SK-MEL-5 (cell line): ENCODE measurements at regions not wholly inside any gene's neighbourhood (a gene's known extent, or its start where the extent isn't known, plus 50 kb on each side); places are given as distances from the start of the nearest gene placed in this dataset.
"Not testable (repeated sequence)": the region's sequence is repeated elsewhere in the genome, so short reads cannot be mapped to it uniquely, and the experiment has no call there.

Experiments used
- DNase-seq: peaks from one replicate; pipeline ENCODE4 v3.0.0-alpha.2; 2016; ENCODE audit warnings: low read depth, low spot score
- in situ Hi-C: cut with HindIII; loops from 2 replicates; pipeline ENCODE4 v1.10.0; 2016; ENCODE audit warnings: low sequenced_read_pairs, high pct_unique_total_duplicates, low pct_unique_long_range_greater_than_20kb

DNA sequence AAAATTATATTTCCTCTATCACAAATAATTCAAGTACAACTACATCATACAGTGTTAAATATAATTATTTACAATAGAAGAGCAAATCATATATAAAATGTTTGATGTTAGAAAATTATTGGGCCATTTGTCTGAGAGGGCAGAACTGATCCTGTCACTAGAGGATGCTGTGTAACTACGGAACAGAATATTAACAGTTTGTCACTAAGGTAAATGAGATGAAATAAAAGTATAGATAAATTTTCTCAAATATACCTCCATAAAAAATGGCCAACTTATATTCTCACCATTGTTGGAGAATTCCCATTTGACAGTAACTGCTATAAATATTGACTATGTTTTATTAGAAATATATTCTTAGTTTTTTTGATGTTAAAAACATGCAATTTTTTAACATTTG lies 1067.4 kb upstream of the DDX18 start:
- in situ Hi-C loops, result no loop called here
- peak; percentile 27 for DNase-seq

DNA sequence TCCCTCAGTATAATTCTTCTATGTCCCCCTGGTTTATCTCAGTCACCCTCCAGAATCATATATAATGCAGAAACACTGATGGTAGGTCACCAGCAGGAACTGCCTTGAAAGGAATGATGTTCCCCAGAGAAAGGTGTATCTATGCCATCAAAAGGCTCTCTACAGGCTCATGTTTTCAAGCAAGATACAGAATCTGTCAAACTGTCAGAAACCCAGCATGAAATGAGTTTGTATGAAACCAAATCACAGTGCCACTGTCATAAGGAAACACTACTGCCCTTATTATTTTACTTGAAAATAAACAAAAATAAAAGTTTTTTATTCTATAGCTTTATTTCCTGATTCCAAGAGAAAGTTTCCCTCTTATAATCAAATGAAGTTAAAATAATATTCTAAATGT lies 1064.5 kb upstream of the DDX18 start:
- no peak for DNase-seq
- in situ Hi-C loops, result no loop called here

DNA sequence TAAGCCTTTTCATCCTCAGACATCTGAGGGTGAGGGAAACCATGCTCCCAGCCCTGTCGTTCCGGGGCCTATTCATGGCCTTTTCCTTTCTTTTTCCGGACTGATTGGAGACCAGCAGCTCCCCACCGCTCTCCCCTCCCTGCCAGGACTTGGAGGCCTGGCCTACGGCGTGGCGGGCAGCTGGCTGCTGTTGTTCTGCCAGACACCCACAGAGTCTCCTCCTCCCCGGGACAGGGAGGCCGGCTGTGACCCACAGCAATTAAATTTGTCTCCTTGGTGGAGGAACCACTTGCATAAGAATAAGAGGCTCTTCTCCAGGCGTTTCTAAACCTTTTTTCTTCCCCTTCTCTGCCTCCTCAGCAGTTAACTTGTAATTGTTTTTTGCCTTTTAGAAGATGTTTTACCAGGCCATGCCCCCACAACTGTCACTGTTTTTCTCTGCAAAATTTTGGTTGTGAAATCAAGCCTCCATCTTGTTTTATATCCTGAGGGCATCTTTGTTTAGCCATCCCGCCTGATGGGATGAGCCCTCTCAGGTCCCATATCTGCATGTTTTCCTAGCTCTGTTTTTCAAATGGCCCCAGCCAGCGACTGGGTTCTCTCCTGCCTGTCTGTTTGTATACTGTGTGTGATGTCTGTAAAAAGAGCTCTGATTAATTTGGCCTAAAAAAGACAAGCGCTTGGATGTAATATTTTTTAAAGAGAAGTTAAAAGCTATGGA lies 1060.0 kb upstream of the DDX18 start:
- DNase-seq, result no peak

DNA sequence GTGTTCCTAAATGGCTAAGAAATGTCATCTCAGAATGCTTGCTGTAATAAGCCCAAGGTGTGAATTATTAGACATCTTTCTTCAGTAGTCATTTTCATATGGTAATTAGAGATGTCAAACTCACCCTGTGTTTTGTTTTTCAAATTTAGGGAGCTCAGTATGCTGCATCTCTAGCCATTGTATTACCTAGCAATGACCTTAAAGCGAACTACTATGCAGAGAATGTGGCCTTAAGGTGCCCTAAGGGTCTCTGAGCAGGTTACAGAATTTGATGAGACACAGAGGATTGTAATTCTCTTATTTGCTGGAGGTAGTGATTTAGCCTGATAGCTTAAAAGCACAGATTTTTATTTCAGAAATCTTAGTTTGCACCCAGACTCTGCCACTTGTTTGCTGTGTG lies 1052.6 kb upstream of the DDX18 start:
- in situ Hi-C loops, result no loop called here

More for the DNA sequence above, 1060.0 kb upstream of the DDX18 start:
- in situ Hi-C loops, result no loop called here

DNA sequence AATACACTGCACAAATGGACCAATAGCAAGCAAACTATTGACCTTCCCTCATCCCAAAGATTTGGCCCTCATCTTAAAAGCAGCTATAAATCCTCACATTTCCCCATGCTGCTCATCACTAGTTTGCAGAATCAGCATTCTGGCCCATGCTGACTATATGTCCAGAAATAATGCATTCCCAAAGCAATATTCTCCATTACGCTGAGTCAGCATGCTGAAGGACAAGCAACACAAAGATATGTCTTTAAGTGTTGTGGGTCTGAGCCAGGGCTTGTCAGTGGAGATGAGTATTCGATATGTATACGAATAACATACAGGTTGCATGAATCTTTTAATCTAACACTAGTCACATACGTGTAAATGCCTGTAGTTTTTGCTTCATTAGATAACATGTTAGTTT lies 1045.0 kb upstream of the DDX18 start:
- DNase-seq, result no peak
- in situ Hi-C loops, result no loop called here

More for the DNA sequence above, 1052.6 kb upstream of the DDX18 start:
- no peak for DNase-seq

DNA sequence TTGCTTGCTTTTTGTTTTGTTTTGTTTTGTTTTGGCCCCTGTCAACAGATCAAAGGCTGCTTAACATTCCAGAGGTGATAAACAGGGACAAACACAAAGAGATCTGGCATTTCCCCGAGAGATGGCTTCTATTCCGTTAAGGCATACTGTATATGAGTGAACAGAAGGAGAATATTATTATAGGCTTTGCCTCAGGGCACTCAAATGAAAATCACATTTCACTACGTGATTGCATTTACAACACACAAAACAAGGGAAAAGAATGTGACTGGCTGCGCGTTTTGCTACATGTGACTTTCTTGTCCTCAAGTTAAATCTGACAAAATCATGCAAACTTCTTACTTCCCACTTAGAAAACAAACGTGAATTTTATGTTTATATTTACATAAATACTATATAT lies 1037.9 kb upstream of the DDX18 start:
- in situ Hi-C loops, result no loop called here
- DNase-seq, result peak; percentile 78

DNA sequence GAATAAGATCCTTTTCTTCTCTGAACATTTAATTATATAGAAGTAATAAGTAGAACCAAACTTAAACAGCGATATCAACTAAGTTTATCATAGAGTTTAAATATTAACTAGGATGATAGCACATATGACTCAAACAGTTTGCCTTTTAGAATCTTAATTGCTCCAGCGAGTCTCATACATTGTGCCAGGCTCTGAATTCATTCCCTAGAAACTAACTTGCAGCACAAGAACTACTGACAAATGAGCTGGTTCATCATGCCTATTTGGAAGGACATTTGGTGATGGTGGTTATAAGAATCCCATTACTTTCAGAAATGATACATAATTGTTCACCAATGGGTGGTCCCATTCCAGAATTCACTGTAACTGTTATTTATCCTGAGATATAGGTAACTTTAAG lies 1026.6 kb upstream of the DDX18 start:
- no peak for DNase-seq
- in situ Hi-C loops, result no loop called here

DNA sequence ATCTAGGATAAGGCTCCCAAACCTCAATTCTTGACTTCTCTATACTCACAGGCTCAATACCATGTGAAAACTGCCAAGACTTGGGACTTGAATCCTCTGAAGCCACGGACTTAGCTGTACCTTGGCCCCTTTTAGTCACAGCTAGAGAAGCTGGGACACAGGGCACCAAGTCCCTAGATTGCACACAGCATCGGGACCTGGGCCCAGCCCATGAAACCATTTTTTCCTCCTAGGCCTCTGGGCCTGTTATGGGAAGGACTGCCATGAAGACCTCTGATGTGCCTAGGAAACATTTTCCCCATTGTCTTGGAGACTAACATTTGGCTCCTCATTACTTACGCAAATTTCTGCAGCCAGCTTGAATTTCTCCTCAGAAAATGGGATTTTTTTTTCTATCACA lies 1011.8 kb upstream of the DDX18 start:
- in situ Hi-C loops, result no loop called here
- DNase-seq, result no peak

DNA sequence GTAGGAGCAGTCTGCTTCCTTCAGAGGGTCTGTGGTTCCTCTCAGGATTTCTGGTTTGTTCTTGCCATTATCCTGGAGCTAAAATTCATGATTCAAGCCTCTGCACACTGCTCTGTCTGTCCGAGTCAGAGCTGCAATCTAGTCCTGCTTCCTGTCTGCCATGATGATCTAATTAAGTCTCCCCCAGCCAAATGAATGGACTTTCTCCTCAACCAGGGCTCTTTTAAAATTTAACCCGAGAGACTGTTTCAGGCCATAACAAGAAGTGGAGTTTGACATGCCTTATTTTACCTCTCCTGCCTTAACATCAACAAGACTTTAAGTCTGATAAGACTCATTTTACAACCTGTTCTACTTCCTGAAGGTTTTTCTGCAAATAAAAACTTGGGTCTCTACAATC lies 1009.6 kb upstream of the DDX18 start:
- in situ Hi-C loops, result no loop called here
- DNase-seq, result no peak

DNA sequence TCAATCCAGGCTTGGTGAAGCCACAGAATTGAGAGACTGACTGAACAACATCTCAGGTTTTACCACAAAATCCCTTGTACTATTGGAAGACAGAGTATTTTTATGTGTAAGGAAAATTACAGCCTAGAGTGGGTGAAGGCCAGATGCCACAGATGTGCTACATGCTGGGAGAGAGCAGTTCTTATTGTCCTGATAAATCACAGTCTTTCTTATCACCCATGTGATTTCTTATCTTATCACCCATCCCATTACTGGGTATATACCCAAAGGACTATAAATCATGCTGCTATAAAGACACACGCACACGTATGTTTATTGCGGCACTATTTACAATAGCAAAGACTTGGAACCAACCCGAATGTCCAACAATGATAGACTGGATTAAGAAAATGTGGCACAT lies 1008.0 kb upstream of the DDX18 start:
- in situ Hi-C loops, DNase-seq: not testable (repeated sequence)

DNA sequence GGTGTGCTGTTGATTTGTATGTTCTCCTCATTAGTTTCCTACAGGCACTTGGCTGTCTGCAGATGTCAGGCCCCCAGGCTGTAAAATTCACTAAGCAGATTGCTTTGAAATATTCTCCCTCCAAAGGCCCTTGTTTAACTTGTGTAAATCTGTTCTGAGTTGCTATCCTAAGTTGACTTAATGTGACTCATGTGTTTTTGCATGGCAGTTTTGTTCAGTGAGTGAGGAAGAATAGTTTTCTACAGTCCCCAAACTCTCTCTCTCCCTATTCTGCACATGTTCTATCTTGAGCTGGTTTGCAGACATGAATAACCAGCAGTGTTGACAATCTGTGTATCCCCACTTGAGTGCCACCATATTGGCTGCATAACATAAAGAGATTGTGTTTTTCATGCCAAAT lies 1005.4 kb upstream of the DDX18 start:
- in situ Hi-C loops, result no loop called here
- DNase-seq, result no peak

DNA sequence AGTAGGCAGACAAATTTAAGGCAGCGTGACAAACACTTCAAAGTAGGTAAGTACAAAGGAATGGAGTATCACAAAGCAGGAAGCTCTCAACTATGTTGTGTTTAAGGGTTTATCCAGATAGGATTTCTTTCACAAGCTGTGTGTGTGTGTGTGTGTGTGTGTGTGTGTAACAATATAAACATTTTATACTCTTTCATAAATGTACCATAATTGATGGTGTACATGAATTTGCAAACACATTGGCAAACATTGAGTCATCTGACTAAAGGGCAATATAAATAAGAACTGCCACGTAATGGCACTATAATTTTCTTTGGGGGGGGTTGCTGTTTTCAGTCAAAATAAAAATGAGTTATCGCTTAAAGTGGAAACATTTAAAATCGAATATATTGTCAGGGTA lies 1004.4 kb upstream of the DDX18 start:
- no peak for DNase-seq
- in situ Hi-C loops, result no loop called here

DNA sequence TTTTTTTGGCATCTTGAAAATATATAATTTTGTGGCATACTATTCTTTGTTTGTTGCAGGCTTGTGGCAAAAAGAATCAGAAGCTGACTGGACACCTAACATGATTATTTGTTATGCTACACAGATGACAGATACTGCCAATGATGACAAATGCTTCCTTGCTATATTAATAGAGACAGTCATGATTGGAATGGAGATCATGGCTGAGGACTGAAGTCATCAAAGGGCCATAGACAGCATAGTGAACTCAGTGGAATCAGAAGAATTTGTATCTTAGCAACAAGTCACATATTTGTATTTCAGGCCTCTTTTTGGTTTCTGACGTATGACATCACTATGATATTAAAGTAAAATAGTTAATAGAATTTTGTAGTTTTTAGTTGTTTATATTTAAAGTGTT lies 1003.8 kb upstream of the DDX18 start:
- DNase-seq, result no peak
- in situ Hi-C loops, result no loop called here

DNA sequence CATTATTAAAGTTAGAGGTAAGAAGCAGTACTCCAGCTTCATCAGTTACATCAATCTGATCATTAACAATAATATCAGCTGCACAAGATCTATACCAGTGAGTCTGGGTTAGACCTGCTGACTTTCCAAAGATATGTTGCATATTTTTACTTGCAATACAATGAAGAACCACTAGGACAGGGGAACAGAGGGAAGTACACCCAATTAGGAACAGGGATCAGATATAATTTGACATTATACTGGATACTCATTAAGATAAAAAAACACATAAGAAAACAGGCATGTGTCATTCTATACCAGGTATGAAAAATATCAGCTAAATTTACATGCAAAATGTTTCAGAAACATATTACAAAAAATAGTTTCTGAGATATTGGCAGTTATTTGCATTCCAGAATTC lies 995.1 kb upstream of the DDX18 start:
- peak; percentile 1 for DNase-seq
- in situ Hi-C loops, result no loop called here

DNA sequence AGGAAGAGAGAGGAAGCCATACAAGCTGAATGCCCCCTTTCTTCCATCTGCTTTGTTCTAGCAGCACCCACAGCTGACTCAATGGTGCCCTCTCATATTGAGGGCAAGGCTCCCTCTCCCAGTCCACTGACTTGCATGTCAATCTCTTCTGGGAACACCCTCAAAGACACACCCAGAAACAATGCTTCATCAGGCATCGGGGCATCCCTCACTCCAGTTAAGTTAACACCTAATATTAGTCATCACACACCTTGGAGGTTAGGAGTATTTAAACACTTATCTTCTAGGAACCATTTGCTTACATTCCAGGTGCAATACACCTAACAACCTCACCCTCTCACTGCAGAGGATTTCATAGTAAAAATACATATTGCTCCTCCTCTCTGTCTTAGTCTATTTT lies 993.5 kb upstream of the DDX18 start:
- in situ Hi-C loops, result no loop called here
- no peak for DNase-seq

DNA sequence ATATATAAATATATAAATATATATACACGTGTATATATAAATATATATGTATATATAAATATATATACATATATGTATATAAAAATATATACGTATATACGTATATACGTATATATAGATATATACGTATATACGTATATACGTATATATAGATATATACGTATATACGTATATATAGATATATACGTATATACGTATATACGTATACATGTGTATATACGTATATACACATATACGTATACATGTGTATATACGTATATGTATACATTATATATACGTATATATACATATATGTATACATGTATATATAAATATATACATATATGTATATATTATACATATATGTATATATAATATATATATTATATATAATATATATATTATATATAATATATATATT lies 984.9 kb upstream of the DDX18 start:
- DNase-seq, in situ Hi-C loops: not testable (repeated sequence)

DNA sequence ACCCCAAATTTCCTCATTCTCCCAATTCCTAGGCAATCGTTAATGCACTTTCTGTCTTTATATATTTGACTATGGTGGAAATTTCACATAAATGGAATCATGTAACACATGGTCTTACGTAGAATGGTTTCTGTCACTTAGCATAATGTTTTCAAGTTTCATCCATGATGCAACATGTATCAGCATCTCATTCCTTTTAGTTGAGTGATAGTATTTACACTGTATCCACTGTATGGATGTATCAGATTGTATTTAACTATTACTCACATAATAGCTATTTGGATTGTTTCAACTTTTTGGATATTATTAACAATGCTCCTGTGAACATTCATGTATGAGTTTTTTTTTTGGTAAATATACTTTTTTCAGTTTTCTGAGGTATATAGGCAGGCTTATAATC lies 982.3 kb upstream of the DDX18 start:
- in situ Hi-C loops, result no loop called here
- no peak for DNase-seq

DNA sequence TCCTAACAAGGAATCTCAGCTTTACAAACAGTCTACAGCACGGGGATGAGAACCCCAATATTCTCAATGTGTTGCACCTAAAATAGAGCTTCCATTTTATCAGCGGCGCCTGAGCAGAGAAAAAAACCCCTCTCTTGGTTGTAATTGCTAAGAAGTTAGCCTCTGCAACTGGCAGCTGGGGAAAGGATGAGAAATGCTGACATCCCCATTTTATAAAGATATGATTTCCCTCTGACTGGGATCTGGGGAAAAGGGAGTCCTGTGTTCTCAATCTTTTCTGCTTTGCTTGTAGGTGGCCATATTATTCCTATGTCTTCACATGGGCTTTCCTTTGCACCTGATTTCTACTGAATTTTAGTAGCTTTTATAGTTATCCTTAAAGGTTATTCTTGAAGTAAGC lies 981.4 kb upstream of the DDX18 start:
- in situ Hi-C loops, result no loop called here
- DNase-seq, result no peak

DNA sequence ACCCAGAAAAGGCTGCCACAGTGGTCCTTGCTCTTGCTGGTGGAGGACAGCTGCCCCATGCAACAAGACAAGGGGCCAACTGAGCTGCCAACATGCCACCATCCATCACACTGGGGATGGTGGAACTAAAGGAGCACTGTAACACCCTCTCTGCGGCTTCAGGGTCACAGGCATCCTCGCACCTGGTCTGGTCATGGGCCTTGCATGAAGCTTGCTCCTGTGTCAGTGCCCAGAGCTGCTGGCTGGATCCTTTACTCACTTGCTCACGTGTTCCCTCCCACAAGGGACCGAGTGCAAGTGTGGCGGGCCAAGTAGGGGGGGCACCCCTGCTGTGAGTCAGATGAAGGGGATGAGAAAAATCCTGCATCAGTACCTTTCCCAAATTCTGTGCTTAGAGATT lies 972.3 kb upstream of the DDX18 start:
- DNase-seq, result no peak
- in situ Hi-C loops, result no loop called here

DNA sequence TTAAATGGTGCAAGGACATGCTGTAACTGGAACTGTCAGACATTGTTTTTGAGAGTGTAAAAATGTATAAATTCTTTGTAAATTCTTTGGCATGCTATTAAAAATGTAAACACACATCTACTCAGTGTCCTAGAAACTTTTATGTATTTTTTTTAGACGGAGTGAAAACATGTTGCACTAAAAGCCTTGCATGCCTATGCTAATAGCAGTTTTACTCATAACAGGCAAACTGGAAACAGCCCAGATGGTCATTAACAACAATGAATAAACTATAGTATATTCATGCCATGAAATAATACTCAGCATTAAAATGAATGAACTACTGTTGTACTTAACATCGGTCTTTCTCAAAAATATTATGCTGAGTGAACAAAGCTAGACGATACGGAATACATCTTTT lies 954.8 kb upstream of the DDX18 start:
- in situ Hi-C loops, result no loop called here
- DNase-seq, result no peak
